UCSD-AML1 (cell line): ENCODE measurements at regions not wholly inside any gene's neighbourhood (a gene's known extent, or its start where the extent isn't known, plus 50 kb on each side); places are given as distances from the start of the nearest gene placed in this dataset.
"Not testable (repeated sequence)": the region's sequence is repeated elsewhere in the genome, so short reads cannot be mapped to it uniquely, and the experiment has no call there.

Experiments
- DNase-seq: peaks from one replicate; lab custom pipeline; 2025; ENCODE audit not compliant: unreplicated experiment; lab: John Stamatoyannopoulos, UW

DNA sequence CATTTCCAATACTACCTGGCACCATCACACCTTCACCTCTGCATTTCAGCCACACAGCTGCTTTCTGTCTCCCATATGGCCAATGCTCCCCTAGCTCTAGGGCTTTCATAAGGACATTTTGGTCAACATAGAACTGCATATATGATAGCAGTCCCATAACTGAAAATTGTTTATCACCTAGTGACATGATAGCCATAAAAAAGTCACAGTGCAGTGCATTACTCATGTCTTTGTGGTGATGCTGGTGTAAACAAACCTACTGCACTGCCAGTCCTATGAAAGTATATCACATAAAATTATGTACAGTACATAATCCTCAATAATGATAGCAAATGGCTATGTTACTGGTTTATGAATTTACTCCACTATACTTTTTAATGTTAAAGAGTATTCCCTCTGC lies 221.0 kb downstream of the NAF1 start:
- no peak for DNase-seq

GRCh38 chr4:162943263-162943662 lies 223.4 kb downstream of the NAF1 start:
- DNase-seq = no peak

- no peak for DNase-seq
Measured at GRCh38 chr4:162938738-162939485, 227.8 kb downstream of the NAF1 start.

- DNase-seq = no peak
Measured at GRCh38 chr4:162935214-162935613, 231.5 kb downstream of the NAF1 start.

GRCh38 chr4:162931286-162931685 lies 235.4 kb downstream of the NAF1 start:
- no peak for DNase-seq

- DNase-seq = no peak
Measured at GRCh38 chr4:162921178-162921785, 245.4 kb downstream of the NAF1 start.

DNA sequence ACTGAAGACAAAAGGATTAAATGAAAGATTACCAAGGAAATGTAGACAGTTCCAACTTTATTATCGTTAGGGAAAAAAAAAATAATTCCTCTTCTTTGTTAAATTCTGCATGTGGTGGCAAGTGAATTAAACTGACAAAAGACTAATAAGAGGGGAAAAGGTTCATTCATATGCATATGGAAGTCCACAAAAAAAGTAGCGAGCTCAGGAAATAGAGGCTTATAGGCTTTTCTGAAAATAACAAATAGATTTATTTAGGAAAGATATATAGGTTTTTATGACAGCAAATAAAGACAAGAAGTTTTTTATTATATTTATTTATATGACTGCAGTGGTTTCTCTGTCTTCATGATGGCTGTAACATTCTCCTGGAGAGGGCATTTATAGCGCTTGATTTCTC lies 246.0 kb downstream of the NAF1 start:
- no peak for DNase-seq

DNA sequence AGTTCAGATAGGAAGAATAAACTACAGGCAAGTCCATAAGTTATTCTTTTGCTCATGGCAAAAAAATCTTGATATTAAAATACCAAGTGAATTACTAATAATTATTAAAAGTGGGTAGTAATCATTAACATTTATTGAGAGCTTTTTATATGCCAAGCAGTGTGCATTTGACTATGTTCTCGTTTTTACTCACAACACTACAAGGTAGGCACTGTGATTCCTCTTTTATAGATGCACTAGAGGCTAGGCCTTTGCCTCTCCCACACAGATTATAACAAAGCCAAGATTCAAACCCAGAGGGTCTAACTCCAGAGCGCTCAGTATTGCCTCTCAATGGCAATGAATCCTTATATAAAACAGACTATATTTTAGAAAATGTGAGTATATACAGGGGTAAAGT lies 254.2 kb downstream of the NAF1 start:
- no peak for DNase-seq

DNA sequence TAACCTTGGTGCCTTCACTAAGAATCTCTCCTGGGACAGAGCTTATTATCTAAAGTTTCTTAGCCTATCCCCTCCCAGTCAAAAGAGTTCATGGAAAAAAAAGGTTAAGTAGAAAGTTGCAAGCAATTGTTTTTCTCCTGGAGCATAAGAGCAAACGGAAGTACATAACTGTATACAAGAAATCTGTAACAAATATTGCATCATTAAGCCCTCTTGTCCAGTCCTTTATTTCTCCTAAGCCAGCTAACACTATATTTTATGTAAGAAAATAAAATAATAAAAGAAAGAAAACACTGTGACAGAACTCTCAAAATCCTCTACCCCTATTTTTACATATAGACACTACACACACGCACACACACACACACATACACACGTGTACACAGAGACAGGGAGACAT lies 255.3 kb downstream of the NAF1 start:
- DNase-seq = no peak

DNA sequence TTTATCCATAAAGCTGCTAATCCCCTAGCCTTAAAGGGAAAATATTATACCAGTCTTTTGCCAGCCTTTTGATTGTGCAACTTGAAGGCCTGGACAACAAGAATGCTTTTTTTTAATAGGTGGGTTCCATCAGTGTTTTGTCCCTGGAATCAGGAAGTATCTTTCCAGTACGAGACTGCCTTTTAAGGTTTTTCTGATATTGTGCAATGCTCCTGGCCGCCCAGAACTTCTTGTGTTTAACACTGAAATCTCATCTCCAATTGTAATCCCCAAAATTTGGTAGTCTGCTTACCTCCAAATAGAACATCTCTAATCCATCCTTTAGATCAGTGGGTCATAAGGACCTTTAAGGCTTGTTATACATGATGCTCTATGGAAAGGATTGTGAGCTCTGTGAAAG lies 256.7 kb downstream of the NAF1 start:
- DNase-seq = no peak

DNA sequence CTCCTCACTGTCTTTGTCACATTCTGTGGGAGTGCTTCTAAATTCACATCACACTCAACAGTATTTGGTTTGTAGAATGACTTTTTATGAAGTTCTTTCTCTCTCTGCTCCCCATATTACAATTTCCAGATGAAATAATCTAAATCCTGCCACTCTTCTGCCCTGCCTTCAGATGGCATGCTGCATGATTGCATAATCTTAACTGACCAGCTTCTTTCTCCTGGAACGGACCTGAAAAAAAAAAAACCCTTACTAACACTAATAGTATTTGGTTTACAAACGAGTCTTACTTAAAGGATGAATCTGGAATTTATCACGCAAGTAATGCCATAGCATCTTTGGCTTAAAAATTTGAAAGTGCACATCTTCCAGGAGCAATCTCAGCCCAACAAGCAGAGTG lies 272.3 kb downstream of the NAF1 start:
- no peak for DNase-seq

DNA sequence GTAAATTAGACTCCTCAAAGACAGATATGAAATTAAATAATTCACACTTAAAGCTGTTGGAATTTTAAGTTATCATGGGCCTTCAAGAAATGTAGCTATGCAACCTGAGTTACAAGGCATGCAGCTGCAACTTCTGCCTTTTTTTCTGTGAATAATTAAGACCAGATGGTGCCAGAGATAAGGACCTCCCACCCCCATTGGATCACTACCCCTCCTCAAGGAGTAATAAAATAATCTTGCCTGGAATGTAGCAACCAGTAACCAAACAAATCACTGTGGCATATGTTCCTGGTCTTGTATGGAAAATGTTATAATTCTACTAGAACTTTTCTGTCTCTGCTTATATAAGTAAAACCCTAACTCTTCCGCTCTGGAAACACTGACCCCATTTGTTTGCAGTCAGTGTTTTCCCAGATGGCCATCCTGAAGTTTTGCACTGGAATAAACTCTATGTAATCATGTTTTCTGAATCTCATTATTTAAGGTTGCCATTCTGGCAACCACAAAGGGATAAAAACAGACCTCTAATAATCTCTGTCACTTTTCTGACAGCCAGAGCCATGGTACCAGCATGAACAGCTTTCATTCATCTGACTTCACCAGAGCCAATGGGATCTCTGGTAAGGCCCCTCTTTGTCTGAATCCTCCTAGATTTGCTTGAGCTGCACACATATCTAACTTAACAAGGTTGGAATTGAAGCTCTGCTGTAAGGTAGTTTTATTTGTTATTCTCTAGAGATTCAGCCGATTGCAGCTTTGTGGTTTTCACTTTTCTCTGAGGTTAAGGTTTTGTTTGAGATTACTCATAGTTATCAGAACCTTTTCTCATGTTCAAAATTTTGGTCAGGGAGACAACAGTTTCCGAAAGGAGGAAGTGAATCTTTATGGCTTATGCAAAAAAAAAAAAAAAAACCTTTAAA lies 274.6 kb downstream of the NAF1 start:
- no peak for DNase-seq

- no peak for DNase-seq
Measured at GRCh38 chr4:162878096-162878495, 288.6 kb downstream of the NAF1 start.

DNA sequence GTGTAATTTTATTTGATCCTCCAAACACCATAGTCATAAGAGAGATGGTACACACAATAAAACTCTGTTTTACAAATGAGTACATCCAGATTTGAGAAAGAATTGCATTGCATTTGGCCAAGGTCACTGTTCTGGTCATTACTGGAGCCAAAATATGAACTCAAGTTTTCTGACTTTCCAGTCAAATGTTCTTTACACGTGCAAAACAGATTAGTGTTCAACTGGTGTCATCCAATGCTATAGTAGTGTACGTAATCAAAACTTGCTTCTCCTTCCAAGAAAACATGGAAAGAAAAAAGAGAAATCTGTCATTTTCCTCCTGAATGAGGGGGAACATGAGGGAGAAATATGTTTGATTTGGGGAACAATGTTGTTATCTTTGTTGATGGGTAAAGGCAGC lies 291.9 kb downstream of the NAF1 start:
- no peak for DNase-seq

GRCh38 chr4:162871990-162872389 lies 294.7 kb downstream of the NAF1 start:
- DNase-seq = no peak

GRCh38 chr4:162869157-162869556 lies 297.5 kb downstream of the NAF1 start:
- DNase-seq = no peak

- no peak for DNase-seq
Measured at GRCh38 chr4:162866565-162866964, 300.1 kb downstream of the NAF1 start.

- DNase-seq = no peak
Measured at GRCh38 chr4:162865102-162865501, 301.6 kb downstream of the NAF1 start.

DNA sequence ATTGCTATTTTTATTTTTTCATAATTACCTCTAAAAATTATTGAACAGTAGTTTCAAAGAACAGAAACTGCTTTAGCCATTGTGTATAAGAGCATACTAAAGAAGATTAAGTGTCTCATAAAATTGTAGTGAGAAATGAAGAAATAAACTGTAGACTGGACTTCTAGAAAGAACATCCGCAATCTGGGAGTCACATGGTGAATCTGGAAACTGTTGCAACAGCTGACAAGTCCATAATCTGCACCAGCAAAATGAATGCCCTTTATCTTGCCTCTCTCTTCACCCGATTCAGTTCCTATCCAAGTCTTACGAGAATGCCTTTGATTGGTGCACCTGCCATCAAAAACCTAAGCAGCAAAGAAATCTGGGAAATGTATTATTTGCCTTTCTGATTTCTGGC lies 312.9 kb downstream of the NAF1 start:
- no peak for DNase-seq

DNA sequence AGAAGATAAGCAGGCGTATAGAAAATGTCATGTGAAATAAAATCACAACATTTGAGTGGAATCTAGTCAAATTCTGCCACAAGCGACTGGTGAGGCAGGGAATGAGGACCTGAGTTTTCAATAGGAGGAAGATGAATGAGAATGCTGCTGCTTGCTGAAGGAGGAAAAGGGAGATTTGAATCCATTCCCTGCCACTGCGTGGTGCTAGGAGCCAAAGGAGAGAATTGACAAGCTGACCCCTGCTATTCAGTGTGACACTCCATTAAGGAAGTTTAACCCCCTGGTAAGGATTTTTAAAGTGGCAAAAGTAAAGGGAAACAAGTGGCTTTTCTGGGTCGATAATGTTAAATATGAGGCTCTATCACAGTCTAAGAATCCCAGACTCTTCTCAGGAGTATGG lies 314.0 kb downstream of the NAF1 start:
- no peak for DNase-seq

DNA sequence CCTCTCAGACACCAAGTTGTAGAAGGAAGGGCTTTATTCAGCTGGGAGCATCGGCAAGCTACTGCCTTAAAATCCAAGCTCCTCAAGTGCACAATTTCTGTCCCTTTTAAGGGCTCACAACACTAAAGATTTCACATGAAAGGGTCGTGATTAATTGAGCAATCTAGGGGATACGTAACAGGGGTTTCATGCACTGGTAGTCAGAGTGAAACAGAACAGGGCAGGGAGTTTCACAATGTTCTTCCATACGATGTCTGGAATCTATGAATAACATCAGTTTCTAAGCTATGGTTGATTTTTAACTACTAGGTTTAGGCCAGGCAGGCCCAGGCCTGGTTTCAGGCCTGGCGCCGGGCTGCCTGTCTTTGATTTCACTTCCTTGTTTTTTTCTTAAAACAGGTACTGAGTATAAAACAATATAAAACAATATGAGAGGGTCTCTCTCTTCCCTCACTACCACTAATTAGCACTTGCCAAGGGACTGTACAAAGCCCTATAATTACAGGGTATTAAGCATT lies 315.4 kb downstream of the NAF1 start:
- DNase-seq = not testable (repeated sequence)

GRCh38 chr4:162849937-162850336 lies 316.8 kb downstream of the NAF1 start:
- no peak for DNase-seq
